Endothelial cell (in vitro differentiated cells): ENCODE measurements at regions not wholly inside any gene's neighbourhood (a gene's known extent, or its start where the extent isn't known, plus 50 kb on each side); places are given as distances from the start of the nearest gene placed in this dataset.

ENCODE experiments used
- DNase-seq: peaks from one replicate; pipeline ENCODE4 v3.0.0; 2021; ENCODE audit warnings: low spot score
- H3K27ac Mint-ChIP-seq: one replicate; pipeline ENCODE4 v1.8.0; 2021; ENCODE audit warnings: mixed read lengths, inconsistent platforms; ENCODE audit not compliant: unreplicated experiment
- H3K27me3 Mint-ChIP-seq: one replicate; pipeline ENCODE4 v1.8.0; 2021; ENCODE audit warnings: mild to moderate bottlenecking, moderate library complexity, mixed read lengths, inconsistent platforms; ENCODE audit not compliant: unreplicated experiment
- H3K36me3 Mint-ChIP-seq: one replicate; pipeline ENCODE4 v1.8.0; 2021; ENCODE audit warnings: mild to moderate bottlenecking, low read depth, mixed read lengths, inconsistent platforms; ENCODE audit not compliant: unreplicated experiment
- H3K4me1 Mint-ChIP-seq: one replicate; pipeline ENCODE4 v1.8.0; 2021; ENCODE audit warnings: mild to moderate bottlenecking, mixed read lengths, inconsistent platforms; ENCODE audit not compliant: unreplicated experiment
- H3K4me3 Mint-ChIP-seq: one replicate; pipeline ENCODE4 v1.8.0; 2021; ENCODE audit warnings: mild to moderate bottlenecking, mixed read lengths, inconsistent platforms; ENCODE audit not compliant: unreplicated experiment
- H3K9me3 Mint-ChIP-seq: one replicate; pipeline ENCODE4 v1.8.0; 2021; ENCODE audit warnings: mixed read lengths, inconsistent platforms; ENCODE audit not compliant: unreplicated experiment
- TF ChIP-seq, protein P1 (sequence below): fragments of 200-600 bp; sonication (generic); IDR thresholded peaks from one replicate; pipeline ENCODE4 v1.5.0; 2021; ENCODE audit warnings: antibody characterized with exemption; ENCODE audit not compliant: unreplicated experiment

DNA sequence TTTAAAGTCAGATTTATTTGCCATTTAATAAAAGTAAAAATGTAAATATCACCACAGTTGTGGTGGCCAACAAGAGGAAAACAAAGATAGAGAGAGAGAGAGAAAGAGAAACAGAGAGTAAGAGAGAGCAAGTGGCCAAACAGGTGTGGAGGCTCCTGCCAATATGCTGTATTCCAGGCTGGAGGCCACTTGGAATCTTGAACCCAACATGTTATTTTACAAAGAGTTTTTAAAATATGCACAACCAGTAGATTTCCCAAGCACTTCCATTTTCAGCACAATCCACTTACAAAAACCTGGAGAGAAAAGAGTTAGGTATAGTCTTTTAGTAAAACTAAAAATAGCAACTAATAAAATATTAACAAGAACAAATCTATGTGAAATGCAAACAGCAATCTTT, 1323.1 kb upstream of the CITED2 start:
- H3K4me3 Mint-ChIP-seq: no peak overlapping the region
- peaks cover 4% of the 10 kb centered on the region for H3K36me3 Mint-ChIP-seq
- H3K4me1 Mint-ChIP-seq: no peaks in the 10 kb centered on the region
- TF ChIP-seq, protein P1, sequence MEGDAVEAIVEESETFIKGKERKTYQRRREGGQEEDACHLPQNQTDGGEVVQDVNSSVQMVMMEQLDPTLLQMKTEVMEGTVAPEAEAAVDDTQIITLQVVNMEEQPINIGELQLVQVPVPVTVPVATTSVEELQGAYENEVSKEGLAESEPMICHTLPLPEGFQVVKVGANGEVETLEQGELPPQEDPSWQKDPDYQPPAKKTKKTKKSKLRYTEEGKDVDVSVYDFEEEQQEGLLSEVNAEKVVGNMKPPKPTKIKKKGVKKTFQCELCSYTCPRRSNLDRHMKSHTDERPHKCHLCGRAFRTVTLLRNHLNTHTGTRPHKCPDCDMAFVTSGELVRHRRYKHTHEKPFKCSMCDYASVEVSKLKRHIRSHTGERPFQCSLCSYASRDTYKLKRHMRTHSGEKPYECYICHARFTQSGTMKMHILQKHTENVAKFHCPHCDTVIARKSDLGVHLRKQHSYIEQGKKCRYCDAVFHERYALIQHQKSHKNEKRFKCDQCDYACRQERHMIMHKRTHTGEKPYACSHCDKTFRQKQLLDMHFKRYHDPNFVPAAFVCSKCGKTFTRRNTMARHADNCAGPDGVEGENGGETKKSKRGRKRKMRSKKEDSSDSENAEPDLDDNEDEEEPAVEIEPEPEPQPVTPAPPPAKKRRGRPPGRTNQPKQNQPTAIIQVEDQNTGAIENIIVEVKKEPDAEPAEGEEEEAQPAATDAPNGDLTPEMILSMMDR: no peak
- peaks cover 1% of the 10 kb centered on the region for H3K27me3 Mint-ChIP-seq
- no peak overlapping the region for H3K27ac Mint-ChIP-seq
- no peak for DNase-seq
- H3K9me3 Mint-ChIP-seq: no peaks in the 10 kb centered on the region

DNA sequence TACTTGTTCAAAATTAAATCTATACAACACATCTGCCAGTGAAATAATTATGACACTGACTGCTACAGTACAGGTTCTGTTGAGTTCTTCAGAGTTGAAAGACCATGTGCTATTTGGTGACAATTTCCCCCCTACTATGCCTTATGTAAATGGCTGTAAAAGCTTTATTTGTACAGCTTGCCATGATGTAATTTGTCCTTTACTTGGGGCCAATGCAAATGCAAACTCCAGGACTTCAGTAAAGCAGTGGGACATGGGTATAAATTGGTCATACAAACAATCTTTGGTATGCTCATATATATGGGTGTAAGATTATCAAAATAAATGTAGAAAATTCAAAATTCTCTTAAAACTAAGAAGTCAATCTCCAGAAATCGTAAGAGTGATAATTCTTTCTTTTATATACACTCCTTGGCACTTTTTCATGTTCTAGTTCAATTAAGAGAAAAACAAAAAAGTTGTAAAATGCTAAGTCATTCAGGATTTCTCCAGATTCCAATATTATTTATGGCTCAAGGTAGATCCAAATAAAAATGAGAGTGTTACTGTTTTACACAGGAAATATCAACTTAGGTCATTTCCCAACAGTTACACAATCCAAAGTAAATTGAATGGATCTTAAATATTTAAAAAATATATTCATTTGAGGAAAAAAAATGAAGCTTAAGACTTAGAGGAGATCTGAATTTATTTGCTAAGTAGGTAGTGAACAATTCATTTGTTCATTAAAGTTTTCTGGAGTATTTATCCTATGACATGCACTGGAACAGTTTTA, 1310.5 kb upstream of the CITED2 start:
- Mint-ChIP-seq H3K4me1 (no peaks in the 10 kb centered on the region), H3K4me3 (no peak overlapping the region)
- TF ChIP-seq, protein P1: no peak

DNA sequence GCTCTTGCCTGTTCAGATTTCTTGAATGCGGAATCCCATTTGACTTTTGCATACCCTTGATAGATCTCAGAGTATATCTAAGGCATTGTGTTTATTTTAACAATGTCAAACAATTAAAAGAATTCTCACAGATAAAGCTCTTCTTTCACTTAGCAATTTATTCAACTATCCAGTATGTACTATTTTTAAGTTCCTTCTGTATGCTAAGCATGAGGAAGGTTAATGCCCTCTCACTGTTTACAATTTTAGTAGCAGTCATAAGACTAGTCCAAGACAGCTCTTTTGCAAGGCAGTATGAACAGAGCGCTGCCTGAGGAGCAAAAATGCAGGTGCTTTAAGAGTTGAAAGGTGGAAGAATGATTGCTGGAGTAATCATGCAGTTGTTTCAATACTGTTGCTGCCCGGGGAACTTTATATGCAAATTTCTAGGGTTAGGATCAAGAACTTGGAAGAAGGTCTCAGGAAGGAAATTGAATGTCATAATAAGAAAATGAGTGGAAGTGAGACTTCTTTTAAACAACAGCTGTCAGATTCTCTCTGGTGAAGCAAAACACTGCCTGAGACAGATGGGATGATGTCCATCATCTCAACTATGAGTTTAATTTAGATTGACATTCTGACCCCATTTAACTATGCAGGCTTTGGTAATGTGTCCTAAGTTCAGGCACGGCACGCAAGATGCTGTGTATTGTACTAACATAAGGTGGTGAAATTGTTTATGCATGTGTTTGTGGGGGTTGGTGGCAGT, 1303.5 kb upstream of the CITED2 start:
- H3K27ac Mint-ChIP-seq: no peak overlapping the region
- TF ChIP-seq, protein P1: no peak
- no peak for DNase-seq
- H3K9me3 Mint-ChIP-seq: no peaks in the 10 kb centered on the region
- no peaks in the 10 kb centered on the region for H3K27me3 Mint-ChIP-seq
- H3K4me3 Mint-ChIP-seq: no peak overlapping the region
- H3K36me3 Mint-ChIP-seq: no peaks in the 10 kb centered on the region
- no peaks in the 10 kb centered on the region for H3K4me1 Mint-ChIP-seq

More for the DNA sequence above, 1310.5 kb upstream of the CITED2 start:
- no peaks in the 10 kb centered on the region for H3K36me3 Mint-ChIP-seq
- DNase-seq: no peak
- H3K27me3 Mint-ChIP-seq: no peaks in the 10 kb centered on the region
- no peaks in the 10 kb centered on the region for H3K9me3 Mint-ChIP-seq
- no peak overlapping the region for H3K27ac Mint-ChIP-seq

DNA sequence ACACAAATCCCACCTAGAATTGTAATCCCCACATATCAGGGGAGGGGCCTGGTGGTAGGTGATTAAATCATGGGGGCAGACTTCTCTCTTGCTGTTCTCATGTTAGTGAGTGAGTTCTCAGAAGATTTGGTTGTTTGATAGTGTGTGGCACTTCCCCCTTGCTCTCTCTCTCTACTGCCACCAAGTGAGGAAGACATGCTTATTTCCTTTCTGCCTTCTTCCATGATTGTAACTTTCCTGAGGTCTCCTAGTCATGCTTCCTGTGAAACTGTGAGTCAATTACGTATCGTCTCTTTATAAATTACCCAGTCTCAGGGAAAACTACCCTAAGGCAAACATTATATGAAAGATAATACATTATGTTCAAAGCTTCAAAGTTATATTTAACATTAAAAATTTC, 1297.5 kb upstream of the CITED2 start:
- Mint-ChIP-seq H3K36me3 (no peaks in the 10 kb centered on the region), H3K4me1 (no peaks in the 10 kb centered on the region), H3K27me3 (no peaks in the 10 kb centered on the region), H3K27ac (no peak overlapping the region), H3K9me3 (no peaks in the 10 kb centered on the region), H3K4me3 (no peak overlapping the region)
- no peak for DNase-seq
- TF ChIP-seq, protein P1: no peak

DNA sequence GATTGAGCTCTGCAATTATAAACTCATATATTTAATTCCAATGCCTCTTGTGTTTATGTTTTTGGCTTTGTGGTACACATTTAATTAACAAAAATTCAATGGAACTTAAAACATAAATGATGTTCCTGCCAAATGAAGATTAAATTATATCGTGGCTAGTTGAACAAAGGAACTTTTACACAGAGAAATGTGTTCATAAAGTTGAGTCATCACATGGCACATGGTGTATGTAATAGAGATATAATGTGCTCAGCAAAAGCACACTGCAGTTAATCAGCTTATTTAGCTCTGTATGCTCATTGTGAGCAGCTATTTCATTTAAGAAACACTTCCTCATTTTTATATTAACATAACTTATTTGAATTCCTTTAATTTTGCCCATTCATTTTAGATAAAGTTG, 1295.6 kb upstream of the CITED2 start:
- no peak for DNase-seq
- Mint-ChIP-seq H3K36me3 (no peaks in the 10 kb centered on the region), H3K4me3 (no peak overlapping the region), H3K9me3 (no peaks in the 10 kb centered on the region), H3K27ac (no peak overlapping the region), H3K4me1 (no peaks in the 10 kb centered on the region), H3K27me3 (no peaks in the 10 kb centered on the region)
- TF ChIP-seq, protein P1: no peak
